ENCODE measurements at regions not wholly inside any gene's neighbourhood (a gene's known extent, or its start where the extent isn't known, plus 50 kb on each side); places are given as distances from the start of the nearest gene placed in this dataset.

- DNase-seq: no peak
Measured at GRCh38 chr10:43863859-43864591, 215.3 kb upstream of the ZNF32 start.

- DNase-seq: no peak
Measured at GRCh38 chr10:43863270-43863669, 214.6 kb upstream of the ZNF32 start.

- no peak for DNase-seq
Measured at GRCh38 chr10:43862756-43863155, 214.1 kb upstream of the ZNF32 start.

- DNase-seq: no peak
Measured at GRCh38 chr10:43861966-43862751, 213.5 kb upstream of the ZNF32 start.

GRCh38 chr10:43859016-43859525 is 210.4 kb upstream of the ZNF32 start:
- DNase-seq: no peak

GRCh38 chr10:43857931-43858315 is 209.2 kb upstream of the ZNF32 start:
- no peak for DNase-seq

- DNase-seq: no peak
Measured at GRCh38 chr10:43857206-43857930, 208.7 kb upstream of the ZNF32 start.

- no peak for DNase-seq
Measured at GRCh38 chr10:43856299-43856698, 207.6 kb upstream of the ZNF32 start.

- DNase-seq: no peak
Measured at GRCh38 chr10:43855667-43856210, 207.1 kb upstream of the ZNF32 start.

- no peak for DNase-seq
Measured at GRCh38 chr10:43854007-43854406, 205.3 kb upstream of the ZNF32 start.

- no peak for DNase-seq
Measured at GRCh38 chr10:43853369-43853768, 204.7 kb upstream of the ZNF32 start.

GRCh38 chr10:43852644-43853214 is 204.0 kb upstream of the ZNF32 start:
- DNase-seq: no peak

- DNase-seq: no peak
Measured at GRCh38 chr10:43852149-43852548, 203.5 kb upstream of the ZNF32 start.

- DNase-seq: no peak
Measured at GRCh38 chr10:43851030-43851429, 202.3 kb upstream of the ZNF32 start.

- DNase-seq: no peak
Measured at GRCh38 chr10:43849551-43849950, 200.9 kb upstream of the ZNF32 start.

- DNase-seq: no peak
Measured at GRCh38 chr10:43846968-43847367, 198.3 kb upstream of the ZNF32 start.

GRCh38 chr10:43846187-43846680 is 197.6 kb upstream of the ZNF32 start:
- DNase-seq: no peak

GRCh38 chr10:43845121-43845520 is 196.4 kb upstream of the ZNF32 start:
- DNase-seq: no peak

GRCh38 chr10:43844221-43844620 is 195.5 kb upstream of the ZNF32 start:
- DNase-seq: no peak

- no peak for DNase-seq
Measured at GRCh38 chr10:43843321-43844101, 194.8 kb upstream of the ZNF32 start.

- DNase-seq: no peak
Measured at GRCh38 chr10:43842496-43842895, 193.8 kb upstream of the ZNF32 start.

GRCh38 chr10:43842072-43842471 is 193.4 kb upstream of the ZNF32 start:
- DNase-seq: no peak

Data from NCI-H2029 treated with DMSO at 0.1 percent for 48 hours (cell line).